ENCODE measurements at regions not wholly inside any gene's neighbourhood (a gene's known extent, or its start where the extent isn't known, plus 50 kb on each side); places are given as distances from the start of the nearest gene placed in this dataset.

GRCh38 chrX:75642811-75643361, 120.0 kb upstream of the ZDHHC15 start:
- DNase-seq, result no peak
- Histone ChIP-seq H3K4me3 (no peak overlapping the region), H3K4me1 (no peaks in the 10 kb centered on the region), H3K9me3 (no peaks in the 10 kb centered on the region), H3K27ac (no peak overlapping the region), H3K27me3 (no peaks in the 10 kb centered on the region), H3K36me3 (no peaks in the 10 kb centered on the region)
- intact Hi-C loops (cut with DNase I; ENCODE audit: low total_unique reads), result no loop called here
- TF ChIP-seq CTCF (IDR thresholded peaks at IDR 0.05 in 4 of 5, conservative IDR thresholded peaks at IDR 0.05 in 1 of 5), result no peak
- no peak for TF ChIP-seq POLR2A (IDR thresholded peaks at IDR 0.05)
- in situ Hi-C loops (cut with MboI; ENCODE audit: low sequenced_read_pairs in 4 of 4), result no loop called here
- no peak for ATAC-seq

- TF ChIP-seq CTCF (IDR thresholded peaks at IDR 0.05 in 4 of 5, conservative IDR thresholded peaks at IDR 0.05 in 1 of 5), result no peak
- TF ChIP-seq POLR2A (IDR thresholded peaks at IDR 0.05), result no peak
- no peaks in the 10 kb centered on the region for H3K27me3 ChIP-seq
- in situ Hi-C loops (cut with MboI; ENCODE audit: low sequenced_read_pairs in 4 of 4), result no loop called here
Measured at GRCh38 chrX:75638332-75638731, 115.5 kb upstream of the ZDHHC15 start.

DNA sequence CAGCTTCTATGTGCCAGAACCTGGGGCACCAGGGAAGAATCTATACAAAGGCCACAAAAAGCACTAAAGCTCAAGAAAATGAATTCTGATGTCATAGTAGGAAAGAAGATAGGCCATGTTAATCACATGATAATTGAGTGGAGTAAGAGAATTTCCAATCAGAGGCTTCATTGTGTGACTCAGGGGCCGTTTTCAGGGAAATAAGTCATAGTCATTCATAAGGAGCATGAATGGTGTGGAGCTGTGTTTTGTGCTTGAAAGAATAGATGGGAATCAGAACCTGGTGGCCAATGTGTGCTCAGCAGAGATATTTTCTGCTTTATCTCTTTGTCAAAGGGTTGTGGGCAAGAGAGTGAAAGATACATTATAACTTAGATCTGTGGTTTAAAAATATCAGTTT, 102.4 kb upstream of the ZDHHC15 start:
- ATAC-seq (no peak), DNase-seq (no peak)
- in situ Hi-C loops (cut with MboI; ENCODE audit: low sequenced_read_pairs in 4 of 4) (no loop called here), intact Hi-C loops (cut with DNase I; ENCODE audit: low total_unique reads) (no loop called here)
- TF ChIP-seq POLR2A (IDR thresholded peaks at IDR 0.05) (no peak), CTCF (IDR thresholded peaks at IDR 0.05 in 4 of 5, conservative IDR thresholded peaks at IDR 0.05 in 1 of 5) (no peak)
- Histone ChIP-seq H3K4me1 (no peaks in the 10 kb centered on the region), H3K27ac (no peak overlapping the region), H3K36me3 (no peaks in the 10 kb centered on the region), H3K9me3 (no peaks in the 10 kb centered on the region), H3K27me3 (no peaks in the 10 kb centered on the region), H3K4me3 (no peak overlapping the region)

More at GRCh38 chrX:75638332-75638731, 115.5 kb upstream of the ZDHHC15 start:
- no peak overlapping the region for H3K4me3 ChIP-seq
- DNase-seq (no peak), ATAC-seq (no peak)
- intact Hi-C loops (cut with DNase I; ENCODE audit: low total_unique reads), result no loop called here
- no peaks in the 10 kb centered on the region for H3K4me1 ChIP-seq
- H3K36me3 ChIP-seq, result no peaks in the 10 kb centered on the region
- no peaks in the 10 kb centered on the region for H3K9me3 ChIP-seq
- H3K27ac ChIP-seq, result no peak overlapping the region

DNA sequence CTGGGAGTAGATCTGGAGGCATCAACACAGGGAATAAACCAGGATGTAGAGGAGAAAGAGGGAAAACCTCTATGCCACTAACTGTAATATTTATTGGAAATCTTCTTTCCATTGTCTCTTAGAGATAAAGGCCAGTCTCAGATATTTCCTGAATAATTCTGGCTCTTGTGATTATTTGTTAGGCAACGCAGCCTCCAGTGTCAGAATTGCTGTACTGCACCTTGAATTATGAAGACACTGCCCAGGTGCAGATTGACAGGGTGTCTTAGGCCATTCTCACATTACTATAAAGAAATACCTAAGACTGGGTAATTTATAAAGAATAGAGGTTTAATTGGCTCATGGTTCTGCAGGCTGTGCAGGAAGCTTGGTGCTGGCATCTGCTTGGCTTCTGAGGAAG, 100.7 kb upstream of the ZDHHC15 start:
- Histone ChIP-seq H3K36me3 (no peaks in the 10 kb centered on the region), H3K27me3 (no peaks in the 10 kb centered on the region), H3K27ac (no peak overlapping the region), H3K4me1 (no peaks in the 10 kb centered on the region), H3K4me3 (no peak overlapping the region), H3K9me3 (no peaks in the 10 kb centered on the region)
- in situ Hi-C loops (cut with MboI; ENCODE audit: low sequenced_read_pairs in 4 of 4) (no loop called here), intact Hi-C loops (cut with DNase I; ENCODE audit: low total_unique reads) (no loop called here)
- no peak for DNase-seq
- TF ChIP-seq CTCF (IDR thresholded peaks at IDR 0.05 in 4 of 5, conservative IDR thresholded peaks at IDR 0.05 in 1 of 5) (no peak), POLR2A (IDR thresholded peaks at IDR 0.05) (no peak)
- no peak for ATAC-seq

GRCh38 chrX:75609406-75609805, 86.6 kb upstream of the ZDHHC15 start:
- no peak for TF ChIP-seq POLR2A (IDR thresholded peaks at IDR 0.05)
- Histone ChIP-seq H3K9me3 (no peaks in the 10 kb centered on the region), H3K27ac (no peak overlapping the region), H3K36me3 (no peaks in the 10 kb centered on the region), H3K27me3 (no peaks in the 10 kb centered on the region), H3K4me3 (no peak overlapping the region), H3K4me1 (no peaks in the 10 kb centered on the region)
- intact Hi-C loops (cut with DNase I; ENCODE audit: low total_unique reads), result no loop called here
- in situ Hi-C loops (cut with MboI; ENCODE audit: low sequenced_read_pairs in 4 of 4), result no loop called here
- ATAC-seq (no peak), DNase-seq (no peak)

Measured in gastrocnemius medialis (tissue), 4 donors.